ENCODE measurements at regions not wholly inside any gene's neighbourhood (a gene's known extent, or its start where the extent isn't known, plus 50 kb on each side); places are given as distances from the start of the nearest gene placed in this dataset.

- TF ChIP-seq POLR2A (IDR thresholded peaks at IDR 0.05), result no peak
- TF ChIP-seq, protein P1, sequence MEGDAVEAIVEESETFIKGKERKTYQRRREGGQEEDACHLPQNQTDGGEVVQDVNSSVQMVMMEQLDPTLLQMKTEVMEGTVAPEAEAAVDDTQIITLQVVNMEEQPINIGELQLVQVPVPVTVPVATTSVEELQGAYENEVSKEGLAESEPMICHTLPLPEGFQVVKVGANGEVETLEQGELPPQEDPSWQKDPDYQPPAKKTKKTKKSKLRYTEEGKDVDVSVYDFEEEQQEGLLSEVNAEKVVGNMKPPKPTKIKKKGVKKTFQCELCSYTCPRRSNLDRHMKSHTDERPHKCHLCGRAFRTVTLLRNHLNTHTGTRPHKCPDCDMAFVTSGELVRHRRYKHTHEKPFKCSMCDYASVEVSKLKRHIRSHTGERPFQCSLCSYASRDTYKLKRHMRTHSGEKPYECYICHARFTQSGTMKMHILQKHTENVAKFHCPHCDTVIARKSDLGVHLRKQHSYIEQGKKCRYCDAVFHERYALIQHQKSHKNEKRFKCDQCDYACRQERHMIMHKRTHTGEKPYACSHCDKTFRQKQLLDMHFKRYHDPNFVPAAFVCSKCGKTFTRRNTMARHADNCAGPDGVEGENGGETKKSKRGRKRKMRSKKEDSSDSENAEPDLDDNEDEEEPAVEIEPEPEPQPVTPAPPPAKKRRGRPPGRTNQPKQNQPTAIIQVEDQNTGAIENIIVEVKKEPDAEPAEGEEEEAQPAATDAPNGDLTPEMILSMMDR (IDR thresholded peaks at IDR 0.05), result no peak
- TF ChIP-seq EP300 (IDR thresholded peaks at IDR 0.05), result no peak
Measured at GRCh38 chr3:187997490-187997889, 156.5 kb upstream of the LPP start.
